NCI-H345 (cell line): ENCODE measurements at regions not wholly inside any gene's neighbourhood (a gene's known extent, or its start where the extent isn't known, plus 50 kb on each side); places are given as distances from the start of the nearest gene placed in this dataset.

ENCODE experiments used
- DNase-seq: peaks from one replicate; lab custom pipeline; 2025; lab: John Stamatoyannopoulos, UW

DNA sequence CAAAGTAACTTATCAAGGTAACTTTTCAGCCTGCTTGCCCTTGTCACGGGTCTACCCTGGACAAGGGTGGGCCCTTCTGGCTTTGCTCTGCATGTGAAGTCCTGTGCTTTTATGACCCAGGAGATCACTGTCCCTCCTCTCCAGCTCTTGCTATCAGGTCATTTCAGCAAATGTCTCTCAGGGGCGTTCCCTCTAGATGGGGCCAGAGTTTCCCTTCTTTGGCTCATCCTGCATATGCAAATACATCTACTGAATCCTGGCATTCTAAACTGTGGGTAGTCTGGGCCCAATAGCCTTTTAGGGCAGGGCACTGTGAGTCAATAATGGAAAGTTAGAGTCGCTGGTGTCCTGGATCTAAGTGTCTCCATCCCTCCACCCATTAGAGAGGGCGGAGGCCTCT, 366.9 kb upstream of the USP24 start:
- no peak for DNase-seq

DNA sequence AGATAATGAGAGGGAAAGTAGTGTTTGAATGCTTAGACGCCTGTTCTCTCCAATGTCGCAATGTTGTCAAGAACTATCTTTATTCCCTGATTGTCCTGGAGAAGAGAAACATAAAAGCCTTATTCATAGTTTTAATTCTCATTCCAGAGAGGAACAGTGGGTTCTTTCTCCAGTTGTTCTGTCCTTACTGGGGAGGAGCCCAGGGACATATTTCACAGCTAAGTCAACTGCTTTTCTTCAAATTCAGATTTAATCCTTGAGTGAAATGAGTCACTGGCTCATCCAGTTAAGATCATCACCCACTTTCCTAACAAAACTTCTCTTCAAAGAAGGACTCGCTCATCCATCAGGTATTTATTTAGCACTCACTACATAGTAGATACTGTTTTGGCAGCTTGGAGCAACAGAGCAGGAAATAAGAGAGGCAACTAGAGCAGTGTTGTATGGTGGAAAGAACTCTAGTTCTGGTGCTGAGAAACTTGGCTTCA, 365.7 kb upstream of the USP24 start:
- DNase-seq: no peak

GRCh38 chr1:55579332-55580001, 364.3 kb upstream of the USP24 start:
- DNase-seq: no peak

- DNase-seq: peak; percentile 53
Observed at GRCh38 chr1:55578646-55579045, 363.5 kb upstream of the USP24 start.

- DNase-seq: no peak
Observed at GRCh38 chr1:55575571-55576279, 360.6 kb upstream of the USP24 start.

DNA sequence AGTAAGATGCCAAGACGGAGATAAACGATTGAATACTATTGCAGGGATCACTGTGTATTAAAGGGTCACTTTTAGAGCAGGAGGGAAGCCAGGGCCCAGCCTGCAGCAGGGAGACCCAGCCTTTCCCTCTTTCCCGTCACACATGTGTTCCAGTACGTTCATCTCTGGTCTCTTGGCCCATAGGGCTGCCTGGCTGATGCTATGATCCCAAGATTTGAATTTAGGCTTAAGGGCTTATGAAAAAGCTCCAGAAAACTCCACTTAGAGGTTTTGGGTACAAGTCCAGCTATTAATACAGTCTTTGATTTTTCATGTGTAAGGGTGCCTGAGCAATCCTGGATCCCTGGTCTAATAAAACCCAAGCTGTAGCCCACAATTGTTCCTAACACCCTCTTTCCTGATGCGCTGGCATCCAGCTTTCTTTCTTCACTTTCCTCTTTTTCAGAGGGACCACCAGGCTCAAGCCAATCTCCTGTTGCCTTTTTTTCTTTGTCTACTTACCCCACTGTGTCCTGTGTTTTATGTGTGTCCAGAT, 359.6 kb upstream of the USP24 start:
- DNase-seq: no peak

GRCh38 chr1:55572878-55573734, 357.9 kb upstream of the USP24 start:
- no peak for DNase-seq

DNA sequence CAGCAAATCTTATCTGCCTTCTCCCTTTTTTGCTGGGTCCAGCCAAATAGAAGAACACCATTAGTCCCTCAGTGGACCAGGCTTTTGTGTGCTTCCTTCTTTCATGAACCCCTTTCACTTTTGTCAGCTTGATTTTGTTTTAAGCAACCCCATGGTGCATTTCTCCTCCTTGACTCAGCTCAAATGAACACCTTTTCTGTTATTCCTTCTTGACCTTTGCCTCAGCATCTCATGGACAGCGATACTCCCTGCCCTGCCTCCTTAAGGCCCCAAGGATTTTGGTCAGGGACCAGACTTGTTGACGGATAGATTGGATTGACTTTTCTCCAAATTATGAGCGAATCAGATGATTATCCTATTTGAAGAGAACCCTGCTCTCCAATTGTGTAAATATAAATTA, 356.6 kb upstream of the USP24 start:
- no peak for DNase-seq

DNA sequence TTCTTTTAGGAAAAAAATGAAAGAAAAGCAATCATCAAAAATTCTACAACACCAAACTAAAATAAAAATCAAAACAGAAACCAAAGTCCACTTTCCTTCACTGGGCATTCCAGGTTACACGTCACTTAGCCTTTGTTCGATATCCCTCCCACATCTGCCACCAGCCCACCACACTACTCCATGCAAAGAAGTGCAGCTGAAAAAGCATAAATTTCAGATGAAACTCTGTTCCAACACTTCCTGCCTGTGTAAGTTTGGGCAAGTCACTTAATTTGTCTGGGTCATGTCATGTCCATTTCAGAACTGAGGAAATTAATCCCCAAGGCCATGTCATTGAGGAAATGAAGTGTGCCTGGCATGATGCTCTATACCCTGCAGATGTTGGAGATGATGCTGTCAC, 354.3 kb upstream of the USP24 start:
- DNase-seq: no peak

GRCh38 chr1:55568732-55569131, 353.6 kb upstream of the USP24 start:
- DNase-seq: no peak

DNA sequence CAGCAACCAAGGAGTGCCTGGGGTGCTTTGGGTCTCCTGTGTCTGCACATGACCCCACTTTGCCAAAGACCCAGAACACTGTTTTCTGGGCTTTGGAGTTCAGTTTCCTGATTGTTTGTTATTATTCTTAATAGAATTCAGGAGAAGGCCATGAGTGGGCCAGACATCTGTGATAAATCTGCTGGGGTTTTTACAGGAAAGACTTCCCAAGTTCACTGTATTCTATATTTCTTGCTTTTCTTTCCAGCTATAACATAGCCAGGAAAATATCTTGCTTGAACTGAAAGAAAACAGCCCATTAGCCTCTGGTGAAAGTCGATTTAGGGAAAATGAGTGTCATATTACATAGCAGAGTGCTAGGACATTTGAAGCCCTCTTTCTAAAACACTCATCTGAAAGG, 345.1 kb upstream of the USP24 start:
- DNase-seq: no peak

GRCh38 chr1:55559842-55560241, 344.7 kb upstream of the USP24 start:
- no peak for DNase-seq

DNA sequence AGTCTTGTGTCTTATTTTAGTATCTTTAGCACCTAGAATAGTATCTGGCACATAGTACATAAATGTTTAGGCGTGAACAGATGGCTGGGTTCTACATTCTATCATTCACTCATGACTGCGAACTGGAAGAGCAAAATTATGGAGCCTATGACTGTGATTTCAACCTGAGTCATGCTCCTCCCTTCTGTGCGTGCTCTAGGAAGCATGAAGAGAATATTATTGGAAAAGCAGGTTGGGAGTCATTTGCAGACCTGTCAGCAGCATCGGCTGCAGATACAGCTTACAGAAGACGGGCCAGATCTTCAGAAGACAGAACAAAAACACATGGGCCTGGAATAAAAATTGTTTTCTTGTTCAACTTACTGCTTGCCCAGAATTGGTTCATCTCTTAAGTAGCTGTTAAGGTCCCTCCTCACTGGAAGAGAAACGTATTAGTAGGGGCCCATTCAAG, 344.0 kb upstream of the USP24 start:
- no peak for DNase-seq

DNA sequence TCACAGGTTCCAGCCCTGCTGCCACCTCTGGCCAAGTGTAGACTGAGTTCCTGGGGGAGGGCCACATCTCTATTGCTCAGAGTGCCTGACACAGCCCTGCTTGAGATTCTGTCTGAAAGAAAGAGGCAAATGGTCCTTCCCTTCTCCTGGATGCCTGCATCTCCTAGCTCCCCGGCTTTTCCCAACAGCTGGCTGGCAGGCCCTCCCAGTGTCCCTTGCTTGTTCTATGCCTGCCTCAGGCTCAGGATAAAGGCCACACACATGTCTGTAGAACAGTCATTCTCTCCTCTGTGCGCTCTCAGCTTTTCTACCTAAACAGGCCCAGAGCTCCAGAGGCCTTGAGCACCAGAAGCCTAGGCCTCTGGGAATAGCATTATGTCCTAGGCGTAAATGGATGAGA, 343.4 kb upstream of the USP24 start:
- no peak for DNase-seq

- no peak for DNase-seq
Observed at GRCh38 chr1:55555956-55556725, 341.0 kb upstream of the USP24 start.

DNA sequence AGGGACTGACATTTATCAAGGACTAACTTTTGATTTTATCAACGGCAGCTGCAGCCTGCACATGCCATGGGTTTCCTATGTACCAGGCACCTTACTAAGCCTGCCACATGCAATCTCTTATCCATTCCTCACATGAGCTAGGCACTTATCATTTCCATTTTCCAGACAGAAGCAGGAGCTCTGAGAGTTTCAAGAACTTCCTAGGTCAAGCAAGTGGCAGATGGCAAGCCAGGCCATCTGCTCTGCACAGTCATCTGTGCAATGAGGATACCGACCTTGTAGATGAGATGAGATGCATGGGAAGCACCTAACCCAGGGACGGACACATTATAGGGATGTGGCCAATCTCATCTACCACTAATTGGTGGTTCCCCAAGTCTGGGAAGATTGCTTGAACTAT, 339.4 kb upstream of the USP24 start:
- no peak for DNase-seq

DNA sequence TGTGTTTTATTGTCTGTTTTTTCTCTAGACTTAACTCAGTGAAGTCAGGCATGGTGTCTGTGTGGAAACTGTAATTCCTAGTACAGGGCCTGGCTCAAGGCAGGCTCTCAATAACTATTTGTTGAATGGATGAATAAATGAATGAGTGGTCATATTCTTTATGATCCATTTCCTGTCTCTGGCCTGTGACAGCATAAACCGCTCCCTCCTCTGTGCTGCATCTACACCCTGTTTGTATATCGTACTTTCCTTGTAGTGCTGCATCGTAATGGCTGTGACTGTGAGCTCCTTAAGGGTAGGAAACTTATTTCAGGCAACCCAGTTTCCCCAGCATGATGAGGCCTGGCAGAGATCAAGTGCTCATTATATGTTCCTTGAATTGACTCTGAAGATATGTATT, 337.5 kb upstream of the USP24 start:
- no peak for DNase-seq

GRCh38 chr1:55547405-55547804, 332.2 kb upstream of the USP24 start:
- no peak for DNase-seq

GRCh38 chr1:55546553-55546952, 331.4 kb upstream of the USP24 start:
- DNase-seq: no peak

DNA sequence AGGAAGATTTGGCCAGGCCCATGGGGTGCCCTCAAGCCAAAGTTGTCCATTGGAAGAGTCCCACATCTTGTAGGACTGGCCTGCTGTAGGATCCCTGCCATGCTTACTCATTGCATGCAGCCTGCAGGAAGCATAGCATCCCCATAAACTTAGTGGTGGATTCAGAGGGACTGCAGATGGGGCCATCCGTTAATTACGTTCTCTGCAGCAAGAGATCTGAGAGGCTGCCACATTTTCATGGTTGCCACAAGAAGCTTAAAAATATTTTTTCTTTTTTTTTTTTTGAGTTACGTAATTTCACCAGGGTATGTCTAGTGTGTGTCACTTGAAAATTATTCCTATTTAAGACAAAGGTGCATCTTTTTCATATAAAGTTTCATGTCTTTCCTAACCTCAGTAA, 329.7 kb upstream of the USP24 start:
- no peak for DNase-seq

DNA sequence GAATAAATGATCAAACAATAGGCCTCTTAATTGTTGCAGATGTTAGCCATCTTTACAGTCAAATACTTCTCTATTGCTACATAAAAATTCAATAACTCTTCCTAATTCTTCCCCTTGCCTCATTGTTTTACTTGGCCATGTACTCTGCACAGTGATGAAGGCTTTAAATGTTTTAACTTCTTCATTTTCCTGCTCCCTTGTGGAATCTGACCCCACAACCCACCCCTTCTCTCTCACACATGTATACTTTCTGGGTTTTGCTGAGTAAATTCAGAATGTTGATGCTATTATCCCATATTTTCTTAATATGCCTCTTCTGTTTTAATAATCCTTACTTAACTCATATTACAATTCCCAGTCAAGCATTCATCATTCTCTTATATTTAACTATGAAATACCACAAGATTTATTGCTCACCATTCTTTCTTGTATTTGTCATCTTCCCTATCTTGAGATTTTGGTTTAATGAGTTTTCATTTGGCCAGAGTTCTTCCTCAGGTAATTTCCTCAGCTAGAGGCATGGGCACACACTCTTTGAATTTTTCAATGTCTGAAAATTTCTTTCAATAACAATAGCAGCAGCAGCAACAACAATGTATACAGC, 327.8 kb upstream of the USP24 start:
- no peak for DNase-seq
